HG03442 (cell line): ENCODE measurements at regions not wholly inside any gene's neighbourhood (a gene's known extent, or its start where the extent isn't known, plus 50 kb on each side); places are given as distances from the start of the nearest gene placed in this dataset.

Experiments
- ATAC-seq: cut with Tn5 transposase; IDR thresholded peaks from one replicate; pipeline ENCODE4 v1.9.1; 2021; ENCODE audit warnings: mild to moderate bottlenecking, moderate library complexity; ENCODE audit not compliant: unreplicated experiment

DNA sequence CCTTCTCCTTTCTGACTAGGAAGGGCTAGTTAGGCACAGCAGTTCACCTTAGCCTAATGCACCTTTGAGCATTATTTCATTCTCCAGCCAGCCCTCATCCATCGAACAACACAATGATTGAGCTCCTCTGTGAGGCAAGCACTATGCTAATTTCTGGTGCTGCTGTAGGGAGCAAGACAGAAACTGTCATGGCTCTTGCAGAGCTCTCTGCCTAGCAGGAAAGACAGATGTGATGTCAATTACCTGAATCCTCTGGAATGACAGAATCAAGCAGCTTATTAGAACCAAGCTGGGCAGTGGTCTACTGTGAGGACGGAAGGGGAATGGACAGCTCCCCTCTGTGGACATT, 256.1 kb upstream of the NOCT start:
- ATAC-seq: no peak

DNA sequence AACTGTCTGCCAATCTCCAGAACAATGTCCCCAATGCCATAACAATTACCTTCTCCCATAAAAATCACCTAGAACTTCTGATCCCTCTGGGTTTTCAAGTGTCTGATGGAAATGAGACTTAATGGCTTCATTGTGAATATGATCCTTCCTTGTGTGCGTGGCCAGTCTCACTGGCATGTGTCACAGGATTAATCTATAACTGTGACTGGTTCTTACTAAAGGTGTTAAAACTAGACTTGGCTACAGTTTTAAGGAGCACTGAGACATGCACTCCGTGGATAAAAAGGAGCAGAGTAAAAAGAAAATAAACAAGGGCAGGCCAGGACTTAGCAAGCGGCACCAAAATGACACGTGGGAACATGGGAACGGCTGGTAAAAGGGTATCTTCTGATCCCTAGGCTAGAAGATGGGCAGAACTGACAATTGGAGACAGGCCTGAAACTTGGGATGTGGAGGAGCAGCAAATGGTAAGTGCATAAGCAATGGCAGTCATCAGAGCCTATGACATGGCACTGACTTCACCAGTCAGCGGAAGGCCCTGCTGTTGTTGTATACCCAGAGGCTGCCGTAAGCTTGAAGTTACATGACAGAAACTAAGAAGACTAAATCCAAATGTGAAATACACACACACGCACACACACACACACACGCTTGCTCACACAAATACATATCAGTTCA, 256.6 kb upstream of the NOCT start:
- no peak for ATAC-seq

GRCh38 chr4:138758196-138758595, 257.4 kb upstream of the NOCT start:
- ATAC-seq: no peak

- no peak for ATAC-seq
Measured at GRCh38 chr4:138757432-138757831, 258.1 kb upstream of the NOCT start.

- ATAC-seq: no peak
Measured at GRCh38 chr4:138756519-138756918, 259.1 kb upstream of the NOCT start.

DNA sequence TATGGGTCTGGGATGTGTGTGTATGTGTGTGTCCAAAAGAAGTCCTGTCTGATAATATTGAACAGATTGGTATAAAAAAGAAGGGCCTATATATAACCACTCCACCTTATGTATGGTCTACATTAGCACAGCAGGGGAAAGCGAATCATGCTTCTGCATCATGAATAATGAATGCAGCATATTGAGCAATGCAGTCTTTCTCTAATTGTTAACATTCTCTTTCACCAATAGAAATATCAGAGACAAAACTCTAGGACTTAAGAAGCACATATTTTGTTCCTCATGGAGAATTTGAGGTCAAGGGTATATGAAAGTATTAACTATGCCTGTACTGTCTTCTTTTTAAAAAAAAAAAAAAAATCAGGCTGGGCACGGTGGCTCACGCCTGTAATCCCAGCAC, 264.3 kb upstream of the NOCT start:
- ATAC-seq: no peak

GRCh38 chr4:138749303-138749702, 266.3 kb upstream of the NOCT start:
- no peak for ATAC-seq

DNA sequence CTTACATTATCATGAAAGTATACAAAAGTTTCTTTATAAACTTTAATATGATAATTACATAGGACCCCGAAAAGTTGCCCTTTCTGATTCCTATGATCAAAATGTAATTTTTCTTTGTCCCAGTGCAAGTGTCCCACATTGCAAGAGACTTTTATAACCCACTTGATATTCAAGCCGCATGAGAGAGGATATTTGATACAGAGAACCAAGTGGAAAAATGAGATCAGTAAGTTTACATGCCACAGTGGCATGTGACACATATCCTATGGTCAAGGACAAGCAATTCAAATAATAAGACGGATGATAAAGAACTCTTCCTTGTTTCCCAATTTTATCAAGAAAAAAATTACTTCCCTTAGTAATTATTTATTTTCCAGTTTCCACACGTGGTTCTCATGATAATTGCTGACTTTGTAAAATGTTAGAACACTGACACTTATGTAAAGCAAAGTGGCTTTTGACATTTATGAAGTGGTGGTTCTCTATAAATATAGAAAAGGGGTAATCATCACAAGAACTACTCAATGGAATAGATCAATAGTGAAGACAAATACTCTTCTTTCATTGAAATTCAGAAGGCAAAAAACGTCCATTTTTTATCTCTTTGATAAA, 273.7 kb upstream of the NOCT start:
- no peak for ATAC-seq

- no peak for ATAC-seq
Measured at GRCh38 chr4:138740816-138741745, 274.5 kb upstream of the NOCT start.

DNA sequence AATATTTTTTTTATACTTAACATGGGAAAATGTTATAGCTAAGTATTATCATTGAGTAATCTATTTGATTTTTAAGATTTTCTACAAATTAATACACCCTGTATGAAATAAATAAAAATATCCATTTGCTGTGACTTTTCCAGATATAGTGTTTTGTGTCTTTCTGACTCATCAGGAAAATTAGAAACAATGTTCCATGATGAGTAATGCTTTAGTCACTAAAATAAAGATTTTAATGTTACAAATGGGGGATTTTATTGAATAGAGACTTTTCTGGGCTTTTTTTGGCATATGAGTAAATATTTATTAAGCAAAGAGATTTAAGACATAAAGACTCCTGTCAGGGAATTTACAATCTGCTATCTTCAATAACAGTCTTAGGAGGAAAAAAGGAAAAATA, 279.2 kb upstream of the NOCT start:
- no peak for ATAC-seq

DNA sequence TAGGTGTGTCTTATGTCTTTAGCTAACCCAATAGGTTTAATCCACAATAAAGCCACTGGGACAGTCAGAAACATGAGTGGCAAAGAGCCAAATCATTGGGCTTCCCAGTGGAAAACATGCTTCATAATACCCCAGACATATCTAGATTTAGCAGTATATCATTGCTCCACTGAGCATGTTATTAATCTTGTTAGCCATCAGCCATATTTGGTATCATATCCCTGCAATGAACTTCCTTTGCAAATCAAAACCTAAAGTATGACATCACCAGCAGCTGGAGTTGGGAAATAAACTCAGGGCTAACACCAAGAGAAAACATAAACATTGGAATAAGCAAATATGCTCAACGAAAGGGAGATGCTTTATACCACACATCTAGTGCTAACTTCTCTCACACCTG, 280.8 kb upstream of the NOCT start:
- no peak for ATAC-seq

DNA sequence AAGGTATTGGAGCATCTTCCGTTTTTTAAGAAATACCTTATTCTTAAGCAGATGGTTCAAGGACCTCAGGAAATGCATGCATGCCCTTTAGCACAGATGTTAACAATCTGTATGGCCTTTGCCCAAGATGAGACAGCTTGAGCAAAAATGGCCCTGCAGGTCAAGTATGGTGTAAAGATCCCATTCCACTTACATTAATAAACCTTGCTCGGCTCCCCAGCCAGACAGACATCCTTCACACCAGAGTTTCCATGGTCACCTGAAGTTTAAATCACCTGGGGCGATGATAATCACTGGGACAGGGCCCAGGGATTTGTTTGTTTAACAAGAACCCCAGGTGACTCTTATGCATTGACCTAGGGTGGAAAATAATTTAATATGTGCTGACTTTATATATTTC, 287.0 kb upstream of the NOCT start:
- ATAC-seq: no peak

GRCh38 chr4:138727731-138728130, 287.9 kb upstream of the NOCT start:
- ATAC-seq: no peak

- no peak for ATAC-seq
Measured at GRCh38 chr4:138724530-138724929, 291.1 kb upstream of the NOCT start.

GRCh38 chr4:138716559-138717335, 298.8 kb upstream of the NOCT start:
- ATAC-seq: no peak

- ATAC-seq: no peak
Measured at GRCh38 chr4:138710297-138710696, 305.3 kb upstream of the NOCT start.

- no peak for ATAC-seq
Measured at GRCh38 chr4:138709859-138710258, 305.7 kb upstream of the NOCT start.

DNA sequence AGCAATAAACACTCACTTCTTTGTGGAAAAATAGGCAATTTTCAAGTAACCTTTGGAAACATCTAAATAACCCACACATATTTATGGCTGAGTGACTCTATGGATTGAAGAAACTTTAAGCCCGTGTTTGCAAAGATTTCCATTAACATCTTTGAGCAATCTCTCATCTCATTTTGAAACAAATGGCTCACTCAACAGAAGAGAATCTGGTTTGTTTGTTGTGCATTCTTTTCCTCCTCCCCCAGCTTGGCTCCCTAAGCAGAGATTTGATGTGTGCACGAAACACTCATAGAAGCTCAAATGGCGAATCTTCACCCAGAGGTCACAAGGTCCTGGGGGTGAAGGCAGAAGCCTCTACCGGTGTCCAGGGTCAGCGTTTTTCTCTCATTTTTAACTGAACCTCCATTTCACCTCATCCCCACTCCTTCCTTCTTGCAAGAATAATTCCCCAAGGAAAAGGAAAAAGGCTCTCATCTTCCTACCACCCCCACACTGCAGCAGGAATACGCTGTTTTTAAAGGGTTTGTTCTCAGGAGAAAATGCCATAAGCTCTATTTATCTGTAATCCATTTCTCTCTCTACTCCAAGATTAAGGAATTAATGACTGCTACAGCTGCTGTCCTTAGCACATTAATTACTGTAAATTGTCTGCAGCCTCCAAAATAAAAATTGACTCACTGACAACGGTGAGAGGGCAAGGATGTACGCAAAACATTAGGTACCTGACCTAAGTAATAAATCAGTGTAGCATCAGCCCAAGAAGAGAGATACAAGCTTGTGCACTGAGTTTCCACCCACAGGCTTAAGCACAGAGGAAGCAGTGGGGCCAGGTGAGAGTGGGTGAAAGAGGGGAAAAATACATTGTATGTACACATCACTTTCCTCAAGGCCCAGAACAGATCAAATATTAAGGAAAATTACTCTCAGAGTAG, 307.6 kb upstream of the NOCT start:
- no peak for ATAC-seq

DNA sequence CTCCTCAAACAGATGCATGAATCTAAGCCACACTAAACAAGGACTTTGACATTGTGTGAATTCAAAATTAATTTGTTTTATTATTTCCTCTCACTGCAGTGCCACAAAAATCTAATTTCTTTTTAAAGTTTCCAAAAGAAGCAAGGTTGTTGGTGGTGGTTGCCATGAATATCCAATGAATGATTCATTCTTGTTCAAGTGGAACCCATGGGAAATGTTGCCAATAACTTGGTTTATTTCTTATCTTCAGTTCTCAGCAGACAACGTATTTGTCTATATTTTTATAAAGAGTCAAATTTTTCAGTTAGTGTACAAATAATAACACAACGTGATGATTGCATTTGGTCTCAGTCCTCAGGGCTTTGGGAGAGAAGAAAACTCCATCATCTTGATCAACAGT, 309.4 kb upstream of the NOCT start:
- ATAC-seq: no peak

DNA sequence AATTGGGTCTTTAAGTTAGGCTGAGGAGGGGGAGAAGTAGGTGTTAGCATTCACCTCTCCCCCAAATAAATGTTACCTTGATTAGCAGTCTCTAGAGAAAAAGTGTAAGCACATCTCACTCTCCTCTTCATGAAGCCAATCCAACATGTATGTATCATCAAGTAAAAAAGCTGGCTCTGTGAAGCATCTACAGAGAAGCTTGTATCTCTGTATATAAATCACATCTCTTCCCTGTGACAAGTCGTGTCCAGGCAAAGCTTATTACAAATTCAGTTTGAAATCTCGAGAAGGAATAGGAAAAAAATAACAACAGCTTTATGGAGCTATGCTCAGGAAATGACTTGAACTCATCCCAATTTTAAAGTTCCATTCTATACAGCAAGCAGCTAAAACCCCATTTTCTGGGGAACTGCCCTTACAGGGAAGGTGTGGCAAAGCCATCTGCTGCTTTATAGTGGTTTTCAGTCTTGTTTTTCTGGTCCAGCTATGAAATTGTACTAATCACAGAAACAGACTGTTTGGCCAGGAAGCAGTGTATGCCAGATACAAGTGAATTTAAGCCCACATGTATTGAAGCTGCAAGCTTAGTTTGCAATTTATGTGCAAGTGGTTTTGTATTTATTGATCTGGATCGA, 313.3 kb upstream of the NOCT start:
- ATAC-seq: no peak
